Endodermal cell (in vitro differentiated cells): ENCODE measurements at regions not wholly inside any gene's neighbourhood (a gene's known extent, or its start where the extent isn't known, plus 50 kb on each side); places are given as distances from the start of the nearest gene placed in this dataset.

Experiments used
- DNase-seq: peaks from one replicate; pipeline ENCODE4 v3.0.0-alpha.2; 2017
- H3K27ac ChIP-seq: 2 replicates; pipeline ENCODE4 v1.5.1; 2013; ENCODE audit warnings: mild to moderate bottlenecking, low read depth, low read length, moderate library complexity
- H3K27me3 ChIP-seq: 2 replicates; pipeline ENCODE4 v1.6.1; 2013; ENCODE audit warnings: mild to moderate bottlenecking, low read length, moderate library complexity; ENCODE audit not compliant: insufficient read depth, control insufficient read depth, poor library complexity, severe bottlenecking
- H3K36me3 ChIP-seq: 2 replicates; pipeline ENCODE4 v1.7.0; 2013; ENCODE audit warnings: mild to moderate bottlenecking, low read length, moderate library complexity; ENCODE audit not compliant: control insufficient read depth, insufficient read depth
- H3K4me1 ChIP-seq: one replicate; pipeline ENCODE4 v1.7.0; 2013; ENCODE audit warnings: low read length; ENCODE audit not compliant: control insufficient read depth, insufficient read depth
- H3K4me3 ChIP-seq: 2 replicates; pipeline ENCODE4 v1.5.1; 2013; ENCODE audit warnings: mild to moderate bottlenecking, low read length, moderate library complexity
- H3K9ac ChIP-seq: 2 replicates; pipeline ENCODE4 v1.6.1; 2013; ENCODE audit warnings: mild to moderate bottlenecking, low read length, moderate library complexity; ENCODE audit not compliant: poor library complexity, severe bottlenecking; ENCODE audit errors: extremely low read depth
- H3K9me3 ChIP-seq: 2 replicates; pipeline ENCODE4 v1.6.1; 2013; ENCODE audit warnings: mild to moderate bottlenecking, low read length, moderate library complexity; ENCODE audit not compliant: control insufficient read depth
- H3K27ac Mint-ChIP-seq: 2 replicates; pipeline ENCODE4 v1.8.0; 2020; ENCODE audit warnings: mixed read lengths
- H3K27me3 Mint-ChIP-seq: 2 replicates; pipeline ENCODE4 v1.8.0; 2021; ENCODE audit warnings: mild to moderate bottlenecking, mixed read lengths; ENCODE audit not compliant: insufficient read depth
- H3K36me3 Mint-ChIP-seq: 2 replicates; pipeline ENCODE4 v1.8.0; 2020; ENCODE audit warnings: low read depth, mixed read lengths
- H3K4me1 Mint-ChIP-seq: 2 replicates; pipeline ENCODE4 v1.8.0; 2020; ENCODE audit warnings: mixed read lengths
- H3K4me3 Mint-ChIP-seq: 2 replicates; pipeline ENCODE4 v1.8.0; 2020; ENCODE audit warnings: mild to moderate bottlenecking, moderate library complexity, mixed read lengths
- H3K9me3 Mint-ChIP-seq: 2 replicates; pipeline ENCODE4 v1.8.0; 2020; ENCODE audit warnings: mild to moderate bottlenecking, mixed read lengths
- WGBS, 2 experiments: methylation state at CpG; one replicate each; pipeline versions ENCODE4 v1.1.5 to v1.1.7; 2013; ENCODE audit warnings: missing lambda C conversion rate in 2 of 2, mixed read lengths in 1 of 2; ENCODE audit not compliant: insufficient coverage in 1 of 2, insufficient read length in 1 of 2; 5-methylcytosine and 5-hydroxymethylcytosine counted together
- TF ChIP-seq, protein P1 (sequence below): fragments of 200-600 bp; sonication (generic); conservative IDR thresholded peaks from 2 replicates; pipeline ENCODE4 v1.5.0; 2021; ENCODE audit warnings: antibody characterized with exemption, mild to moderate bottlenecking

- DNase-seq: no peak
- H3K4me1 Mint-ChIP-seq: peaks cover 15% of the 10 kb centered on the region
- WGBS, 2 experiments: 88 to 93% methylated on average over 1 to 2 of the region's 2 CpGs
- Histone ChIP-seq H3K9ac (no peak overlapping the region), H3K36me3 (no peaks in the 10 kb centered on the region), H3K27me3 (peaks cover 9% of the 10 kb centered on the region), H3K4me1 (no peaks in the 10 kb centered on the region), H3K27ac (no peak overlapping the region), H3K4me3 (no peak overlapping the region), H3K9me3 (no peaks in the 10 kb centered on the region)
- H3K9me3 Mint-ChIP-seq: no peaks in the 10 kb centered on the region
- peaks cover 8% of the 10 kb centered on the region for H3K27me3 Mint-ChIP-seq
- H3K4me3 Mint-ChIP-seq: no peak overlapping the region
- no peaks in the 10 kb centered on the region for H3K36me3 Mint-ChIP-seq
- no peak overlapping the region for H3K27ac Mint-ChIP-seq
- TF ChIP-seq, protein P1, sequence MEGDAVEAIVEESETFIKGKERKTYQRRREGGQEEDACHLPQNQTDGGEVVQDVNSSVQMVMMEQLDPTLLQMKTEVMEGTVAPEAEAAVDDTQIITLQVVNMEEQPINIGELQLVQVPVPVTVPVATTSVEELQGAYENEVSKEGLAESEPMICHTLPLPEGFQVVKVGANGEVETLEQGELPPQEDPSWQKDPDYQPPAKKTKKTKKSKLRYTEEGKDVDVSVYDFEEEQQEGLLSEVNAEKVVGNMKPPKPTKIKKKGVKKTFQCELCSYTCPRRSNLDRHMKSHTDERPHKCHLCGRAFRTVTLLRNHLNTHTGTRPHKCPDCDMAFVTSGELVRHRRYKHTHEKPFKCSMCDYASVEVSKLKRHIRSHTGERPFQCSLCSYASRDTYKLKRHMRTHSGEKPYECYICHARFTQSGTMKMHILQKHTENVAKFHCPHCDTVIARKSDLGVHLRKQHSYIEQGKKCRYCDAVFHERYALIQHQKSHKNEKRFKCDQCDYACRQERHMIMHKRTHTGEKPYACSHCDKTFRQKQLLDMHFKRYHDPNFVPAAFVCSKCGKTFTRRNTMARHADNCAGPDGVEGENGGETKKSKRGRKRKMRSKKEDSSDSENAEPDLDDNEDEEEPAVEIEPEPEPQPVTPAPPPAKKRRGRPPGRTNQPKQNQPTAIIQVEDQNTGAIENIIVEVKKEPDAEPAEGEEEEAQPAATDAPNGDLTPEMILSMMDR: no peak
These were observed 286.3 kb downstream of the OSR1 start for GRCh38 chr2:19072161-19072560.

DNA sequence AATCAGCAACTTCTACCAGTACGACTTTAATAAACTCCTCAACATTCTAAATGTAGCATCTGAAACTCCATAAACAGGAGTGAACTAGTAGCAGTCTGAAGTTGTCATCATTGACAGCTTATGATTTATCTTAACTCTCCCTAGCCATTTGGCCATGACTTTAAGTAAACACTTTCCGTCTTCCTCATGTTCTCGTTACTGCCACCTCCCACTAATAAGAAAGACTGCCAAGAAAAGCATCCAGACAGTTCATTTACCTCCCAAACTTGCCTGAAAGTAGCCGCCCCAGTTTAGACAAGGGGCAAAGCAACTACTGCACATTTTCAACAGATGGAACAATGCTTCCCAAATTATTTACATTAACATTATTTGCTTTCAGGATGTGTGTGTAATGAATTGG is 287.5 kb downstream of the OSR1 start:
- H3K4me1 Mint-ChIP-seq: peaks cover 12% of the 10 kb centered on the region
- no peak overlapping the region for H3K27ac Mint-ChIP-seq
- Histone ChIP-seq H3K9ac (no peak overlapping the region), H3K27ac (no peak overlapping the region), H3K27me3 (peaks cover 9% of the 10 kb centered on the region), H3K4me1 (no peaks in the 10 kb centered on the region), H3K9me3 (no peaks in the 10 kb centered on the region), H3K36me3 (no peaks in the 10 kb centered on the region), H3K4me3 (no peak overlapping the region)
- H3K27me3 Mint-ChIP-seq: peaks cover 8% of the 10 kb centered on the region
- no peaks in the 10 kb centered on the region for H3K36me3 Mint-ChIP-seq
- TF ChIP-seq, protein P1: no peak
- 83 to 85% methylated on average over 1 to 4 of the region's 4 CpGs for WGBS, 2 experiments
- H3K4me3 Mint-ChIP-seq: no peak overlapping the region
- no peak for DNase-seq
- H3K9me3 Mint-ChIP-seq: no peaks in the 10 kb centered on the region

- no peaks in the 10 kb centered on the region for H3K36me3 ChIP-seq
These were observed 290.2 kb downstream of the OSR1 start for GRCh38 chr2:19068206-19068605.

More at GRCh38 chr2:19068206-19068605, 290.2 kb downstream of the OSR1 start:
- TF ChIP-seq, protein P1: no peak
- DNase-seq: no peak
- H3K27ac ChIP-seq: no peak overlapping the region
- H3K9me3 ChIP-seq: no peaks in the 10 kb centered on the region
- no peak overlapping the region for H3K4me3 ChIP-seq
- WGBS, 2 experiments: 90 to 95% methylated on average over 2 of the region's 2 CpGs
- Mint-ChIP-seq H3K4me1 (peaks cover 11% of the 10 kb centered on the region), H3K36me3 (no peaks in the 10 kb centered on the region), H3K27me3 (peaks cover 8% of the 10 kb centered on the region), H3K27ac (no peak overlapping the region), H3K4me3 (no peak overlapping the region), H3K9me3 (no peaks in the 10 kb centered on the region)
- no peak overlapping the region for H3K9ac ChIP-seq
- H3K4me1 ChIP-seq: no peaks in the 10 kb centered on the region
- peaks cover 9% of the 10 kb centered on the region for H3K27me3 ChIP-seq
